ENCODE measurements at regions not wholly inside any gene's neighbourhood (a gene's known extent, or its start where the extent isn't known, plus 50 kb on each side); places are given as distances from the start of the nearest gene placed in this dataset.

DNA sequence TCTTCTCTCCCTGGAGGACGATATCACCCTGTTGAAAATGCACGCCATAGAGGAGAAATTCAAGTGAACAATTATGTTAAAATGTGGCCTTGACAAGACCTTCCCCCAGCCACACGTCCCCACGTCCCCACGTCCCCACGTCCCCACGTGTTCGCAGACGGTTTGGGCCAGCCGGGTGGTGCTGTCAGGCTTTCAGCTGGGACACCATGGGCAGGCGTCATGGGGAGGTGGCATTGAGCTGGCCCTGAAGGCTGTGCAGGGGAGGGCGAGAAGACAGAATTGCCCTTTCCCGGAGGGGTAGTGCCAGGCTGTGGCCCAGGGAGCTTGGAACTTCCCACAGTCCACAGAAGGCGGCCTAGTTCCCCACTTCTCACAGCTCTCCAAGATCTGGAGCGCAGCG lies 240.7 kb upstream of the RAB6C start:
- TF ChIP-seq, protein P1, sequence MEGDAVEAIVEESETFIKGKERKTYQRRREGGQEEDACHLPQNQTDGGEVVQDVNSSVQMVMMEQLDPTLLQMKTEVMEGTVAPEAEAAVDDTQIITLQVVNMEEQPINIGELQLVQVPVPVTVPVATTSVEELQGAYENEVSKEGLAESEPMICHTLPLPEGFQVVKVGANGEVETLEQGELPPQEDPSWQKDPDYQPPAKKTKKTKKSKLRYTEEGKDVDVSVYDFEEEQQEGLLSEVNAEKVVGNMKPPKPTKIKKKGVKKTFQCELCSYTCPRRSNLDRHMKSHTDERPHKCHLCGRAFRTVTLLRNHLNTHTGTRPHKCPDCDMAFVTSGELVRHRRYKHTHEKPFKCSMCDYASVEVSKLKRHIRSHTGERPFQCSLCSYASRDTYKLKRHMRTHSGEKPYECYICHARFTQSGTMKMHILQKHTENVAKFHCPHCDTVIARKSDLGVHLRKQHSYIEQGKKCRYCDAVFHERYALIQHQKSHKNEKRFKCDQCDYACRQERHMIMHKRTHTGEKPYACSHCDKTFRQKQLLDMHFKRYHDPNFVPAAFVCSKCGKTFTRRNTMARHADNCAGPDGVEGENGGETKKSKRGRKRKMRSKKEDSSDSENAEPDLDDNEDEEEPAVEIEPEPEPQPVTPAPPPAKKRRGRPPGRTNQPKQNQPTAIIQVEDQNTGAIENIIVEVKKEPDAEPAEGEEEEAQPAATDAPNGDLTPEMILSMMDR (IDR thresholded peaks at IDR 0.05; ENCODE audit: extremely low read depth, low read depth, low read length) = no peak
- Histone ChIP-seq H3K4me1 (ENCODE audit: insufficient read depth, low read length) (no peaks in the 10 kb centered on the region), H3K4me3 (ENCODE audit: insufficient read depth, low read length) (no peak overlapping the region), H3K4me2 (ENCODE audit: insufficient read depth, low read length) (no peak overlapping the region), H4K20me1 (ENCODE audit: insufficient read depth, low read length) (no peaks in the 10 kb centered on the region), H2AFZ (ENCODE audit: low read length) (no peak overlapping the region), H3K36me3 (ENCODE audit: insufficient read depth, low read length) (no peaks in the 10 kb centered on the region), H3K27me3 (ENCODE audit: insufficient read depth, low read length) (no peaks in the 10 kb centered on the region), H3K27ac (ENCODE audit: low read depth, low read length) (no peak overlapping the region), H3K79me2 (ENCODE audit: insufficient read depth, low read length) (no peaks in the 10 kb centered on the region), H3K9me3 (ENCODE audit: low read depth, low read length) (no peaks in the 10 kb centered on the region)
- no peak for DNase-seq (ENCODE audit: insufficient read length, low spot score, missing footprints)

DNA sequence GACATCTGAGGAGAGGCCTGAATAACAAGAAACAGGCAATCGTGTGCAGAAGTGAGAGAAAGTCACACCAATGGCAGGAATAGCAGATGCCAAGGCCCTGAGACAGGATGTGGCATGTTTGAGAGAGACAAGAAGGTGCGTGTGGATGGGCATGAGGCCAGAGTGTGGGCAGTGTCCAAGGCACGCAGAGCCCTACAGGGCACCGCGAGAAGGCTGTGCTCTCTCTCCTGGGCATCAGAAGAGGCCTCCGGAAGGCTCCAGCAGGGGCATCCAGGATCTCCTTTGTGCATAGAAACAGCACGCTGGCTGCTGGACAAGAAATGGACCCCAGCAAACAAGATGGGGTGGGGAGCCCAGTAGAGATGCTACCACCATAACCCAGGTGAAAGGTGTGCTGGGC lies 239.0 kb upstream of the RAB6C start:
- Histone ChIP-seq H3K4me3 (ENCODE audit: insufficient read depth, low read length) (no peak overlapping the region), H3K9me3 (ENCODE audit: low read depth, low read length) (no peaks in the 10 kb centered on the region), H3K79me2 (ENCODE audit: insufficient read depth, low read length) (no peaks in the 10 kb centered on the region), H4K20me1 (ENCODE audit: insufficient read depth, low read length) (no peaks in the 10 kb centered on the region), H3K27ac (ENCODE audit: low read depth, low read length) (no peak overlapping the region), H3K27me3 (ENCODE audit: insufficient read depth, low read length) (no peaks in the 10 kb centered on the region), H3K4me2 (ENCODE audit: insufficient read depth, low read length) (no peak overlapping the region), H3K36me3 (ENCODE audit: insufficient read depth, low read length) (no peaks in the 10 kb centered on the region), H3K4me1 (ENCODE audit: insufficient read depth, low read length) (no peaks in the 10 kb centered on the region), H2AFZ (ENCODE audit: low read length) (no peak overlapping the region)
- TF ChIP-seq, protein P1 (IDR thresholded peaks at IDR 0.05; ENCODE audit: extremely low read depth, low read depth, low read length) = no peak
- no peak for DNase-seq (ENCODE audit: insufficient read length, low spot score, missing footprints)

DNA sequence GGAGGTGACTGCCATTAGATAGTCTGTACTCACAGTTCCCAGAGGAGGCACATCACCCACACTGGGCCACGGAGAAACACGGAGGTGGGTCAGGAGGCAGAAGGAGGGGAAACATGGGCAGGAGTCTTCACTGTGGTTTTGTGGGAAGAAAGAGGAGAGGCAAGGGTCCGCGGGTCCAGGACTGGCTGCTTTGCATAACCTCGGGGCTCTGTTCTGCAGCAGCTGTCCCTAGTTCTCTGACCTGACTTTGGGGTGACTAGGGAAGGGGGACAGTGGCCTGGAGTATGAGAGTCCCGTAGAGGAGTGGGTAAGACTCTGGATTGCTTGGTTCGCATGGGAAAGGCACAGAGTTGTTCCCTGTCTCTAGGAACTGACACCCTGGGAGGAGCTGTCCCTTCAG lies 238.3 kb upstream of the RAB6C start:
- H3K36me3 ChIP-seq (ENCODE audit: insufficient read depth, low read length) = no peaks in the 10 kb centered on the region
- no peak overlapping the region for H3K4me3 ChIP-seq (ENCODE audit: insufficient read depth, low read length)
- H3K79me2 ChIP-seq (ENCODE audit: insufficient read depth, low read length) = no peaks in the 10 kb centered on the region
- no peak for DNase-seq (ENCODE audit: insufficient read length, low spot score, missing footprints)
- TF ChIP-seq, protein P1 (IDR thresholded peaks at IDR 0.05; ENCODE audit: extremely low read depth, low read depth, low read length) = no peak
- no peak overlapping the region for H2AFZ ChIP-seq (ENCODE audit: low read length)
- H3K4me1 ChIP-seq (ENCODE audit: insufficient read depth, low read length) = no peaks in the 10 kb centered on the region
- no peak overlapping the region for H3K27ac ChIP-seq (ENCODE audit: low read depth, low read length)
- no peaks in the 10 kb centered on the region for H4K20me1 ChIP-seq (ENCODE audit: insufficient read depth, low read length)
- H3K9me3 ChIP-seq (ENCODE audit: low read depth, low read length) = no peaks in the 10 kb centered on the region
- no peaks in the 10 kb centered on the region for H3K27me3 ChIP-seq (ENCODE audit: insufficient read depth, low read length)
- no peak overlapping the region for H3K4me2 ChIP-seq (ENCODE audit: insufficient read depth, low read length)

DNA sequence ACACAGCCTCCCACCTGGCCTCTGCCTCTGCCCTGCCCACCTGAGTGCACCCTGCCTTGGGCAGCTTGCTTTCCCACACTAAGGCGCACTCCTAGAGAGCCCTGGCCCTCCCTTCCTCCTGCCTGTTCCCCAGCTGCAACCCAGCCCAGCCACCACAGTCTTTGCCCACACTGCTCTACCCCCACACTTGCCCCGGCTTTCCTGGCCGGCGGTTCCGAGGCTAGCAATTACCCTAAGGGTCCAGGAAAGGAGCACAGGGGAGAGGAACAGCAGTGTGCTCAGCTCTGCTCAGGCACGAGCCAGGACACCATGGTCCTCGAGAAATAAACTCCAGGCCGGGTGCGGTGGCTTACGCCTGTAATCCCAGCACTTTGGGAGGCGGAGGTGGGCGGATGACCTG lies 237.8 kb upstream of the RAB6C start:
- H3K4me2 ChIP-seq (ENCODE audit: insufficient read depth, low read length) = no peak overlapping the region
- H3K4me3 ChIP-seq (ENCODE audit: insufficient read depth, low read length) = no peak overlapping the region
- H3K27ac ChIP-seq (ENCODE audit: low read depth, low read length) = no peak overlapping the region
- no peaks in the 10 kb centered on the region for H3K4me1 ChIP-seq (ENCODE audit: insufficient read depth, low read length)
- no peaks in the 10 kb centered on the region for H3K27me3 ChIP-seq (ENCODE audit: insufficient read depth, low read length)
- no peaks in the 10 kb centered on the region for H3K9me3 ChIP-seq (ENCODE audit: low read depth, low read length)
- H3K36me3 ChIP-seq (ENCODE audit: insufficient read depth, low read length) = no peaks in the 10 kb centered on the region
- no peak overlapping the region for H2AFZ ChIP-seq (ENCODE audit: low read length)
- TF ChIP-seq, protein P1 (IDR thresholded peaks at IDR 0.05; ENCODE audit: extremely low read depth, low read depth, low read length) = no peak
- H3K79me2 ChIP-seq (ENCODE audit: insufficient read depth, low read length) = no peaks in the 10 kb centered on the region
- H4K20me1 ChIP-seq (ENCODE audit: insufficient read depth, low read length) = no peaks in the 10 kb centered on the region
- DNase-seq (ENCODE audit: insufficient read length, low spot score, missing footprints) = no peak
